ENCODE measurements at regions not wholly inside any gene's neighbourhood (a gene's known extent, or its start where the extent isn't known, plus 50 kb on each side); places are given as distances from the start of the nearest gene placed in this dataset.

GRCh38 chr13:39890537-39890936 lies 235.1 kb downstream of the COG6 start:
- TF ChIP-seq ATF2 (CRISPR knock-in tag; IDR thresholded peaks at IDR 0.05; ENCODE audit: borderline replicate concordance, low read depth) (no peak), CTCF (IDR thresholded peaks at IDR 0.05) (no peak), JAZF1 (CRISPR knock-in tag; IDR thresholded peaks at IDR 0.05) (no peak), JUN (CRISPR knock-in tag; IDR thresholded peaks at IDR 0.05) (no peak), ZBTB43 (CRISPR knock-in tag; IDR thresholded peaks at IDR 0.05) (no peak), FOXJ3 (CRISPR knock-in tag; IDR thresholded peaks at IDR 0.05; ENCODE audit: borderline replicate concordance) (no peak)
